22Rv1 (cell line): ENCODE measurements at regions not wholly inside any gene's neighbourhood (a gene's known extent, or its start where the extent isn't known, plus 50 kb on each side); places are given as distances from the start of the nearest gene placed in this dataset.

Experiments
- ZFX ChIP-seq: fragments of 450-650 bp; IDR thresholded peaks from 2 replicates; pipeline ENCODE4 v1.6.1; 2017; ENCODE audit warnings: antibody characterized with exemption, borderline replicate concordance
- TF ChIP-seq, protein P1 (sequence below): fragments of 450-650 bp; IDR thresholded peaks from 2 replicates; pipeline ENCODE4 v1.5.1; 2017; ENCODE audit warnings: mild to moderate bottlenecking

DNA sequence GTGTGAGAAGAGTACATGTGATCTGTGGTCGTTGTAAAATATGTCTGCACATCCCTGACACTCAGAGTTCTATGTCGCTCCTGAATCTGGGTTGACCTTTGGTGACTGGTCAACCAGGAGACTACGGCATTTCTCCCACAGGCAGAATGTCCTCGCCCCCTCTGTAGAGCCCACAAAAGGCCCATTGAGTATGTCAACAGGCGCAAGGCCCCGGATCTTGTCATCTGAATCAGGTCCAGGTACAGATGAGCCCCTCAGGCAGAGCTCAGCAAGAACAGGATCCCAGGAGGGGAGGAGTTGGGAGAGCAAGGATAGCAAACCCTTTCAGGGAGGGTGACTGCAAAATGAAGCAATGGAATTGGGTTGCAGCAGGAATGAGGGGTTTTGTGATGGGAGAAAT lies 126.5 kb downstream of the MATN1 start:
- TF ChIP-seq, protein P1, sequence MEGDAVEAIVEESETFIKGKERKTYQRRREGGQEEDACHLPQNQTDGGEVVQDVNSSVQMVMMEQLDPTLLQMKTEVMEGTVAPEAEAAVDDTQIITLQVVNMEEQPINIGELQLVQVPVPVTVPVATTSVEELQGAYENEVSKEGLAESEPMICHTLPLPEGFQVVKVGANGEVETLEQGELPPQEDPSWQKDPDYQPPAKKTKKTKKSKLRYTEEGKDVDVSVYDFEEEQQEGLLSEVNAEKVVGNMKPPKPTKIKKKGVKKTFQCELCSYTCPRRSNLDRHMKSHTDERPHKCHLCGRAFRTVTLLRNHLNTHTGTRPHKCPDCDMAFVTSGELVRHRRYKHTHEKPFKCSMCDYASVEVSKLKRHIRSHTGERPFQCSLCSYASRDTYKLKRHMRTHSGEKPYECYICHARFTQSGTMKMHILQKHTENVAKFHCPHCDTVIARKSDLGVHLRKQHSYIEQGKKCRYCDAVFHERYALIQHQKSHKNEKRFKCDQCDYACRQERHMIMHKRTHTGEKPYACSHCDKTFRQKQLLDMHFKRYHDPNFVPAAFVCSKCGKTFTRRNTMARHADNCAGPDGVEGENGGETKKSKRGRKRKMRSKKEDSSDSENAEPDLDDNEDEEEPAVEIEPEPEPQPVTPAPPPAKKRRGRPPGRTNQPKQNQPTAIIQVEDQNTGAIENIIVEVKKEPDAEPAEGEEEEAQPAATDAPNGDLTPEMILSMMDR: no peak
- no peak for TF ChIP-seq ZFX
